ENCODE measurements at regions not wholly inside any gene's neighbourhood (a gene's known extent, or its start where the extent isn't known, plus 50 kb on each side); places are given as distances from the start of the nearest gene placed in this dataset.

GRCh38 chr7:35313575-35313974, 59.7 kb upstream of the TBX20 start:
- Mint-ChIP-seq H3K4me1 (ENCODE audit: low read depth) (no peaks in the 10 kb centered on the region), H3K4me3 (no peak overlapping the region), H3K36me3 (ENCODE audit: low read depth) (no peaks in the 10 kb centered on the region), H3K9me3 (no peaks in the 10 kb centered on the region), H3K27ac (no peak overlapping the region), H3K27me3 (ENCODE audit: low read depth) (no peaks in the 10 kb centered on the region)

All from T-helper 1 cell treated with Interleukin-12 subunit alpha and Interleukin-12 subunit beta and Interleukin-4 antibody, amounts not matched to agents 30 μg/mL and 1 μg/mL, for 36 hours (primary cell).